Adipocyte (in vitro differentiated cells): ENCODE measurements at regions not wholly inside any gene's neighbourhood (a gene's known extent, or its start where the extent isn't known, plus 50 kb on each side); places are given as distances from the start of the nearest gene placed in this dataset.

Experiments
- DNase-seq: peaks from one replicate; pipeline ENCODE4 v3.0.0-alpha.2; 2015; ENCODE audit warnings: low read depth
- H3K27me3 ChIP-seq: replicated peaks from 2 replicates; pipeline ENCODE4 v1.7.0; 2013; ENCODE audit warnings: mild to moderate bottlenecking, low read length, moderate library complexity; ENCODE audit not compliant: control insufficient read depth, insufficient read depth
- H3K36me3 ChIP-seq: 2 replicates; pipeline ENCODE4 v1.7.0; 2013; ENCODE audit warnings: low read length, mild to moderate bottlenecking, moderate library complexity; ENCODE audit not compliant: control insufficient read depth, insufficient read depth, severe bottlenecking
- H3K4me1 ChIP-seq: 2 replicates; pipeline ENCODE4 v1.7.0; 2013; ENCODE audit warnings: mild to moderate bottlenecking, low read length, moderate library complexity; ENCODE audit not compliant: control insufficient read depth, insufficient read depth
- H3K4me3 ChIP-seq: 2 replicates; pipeline ENCODE4 v1.7.0; 2013; ENCODE audit warnings: mild to moderate bottlenecking, low read length, moderate library complexity
- H3K9ac ChIP-seq: 2 replicates; pipeline ENCODE4 v1.7.0; 2013; ENCODE audit warnings: mild to moderate bottlenecking, low read length, moderate library complexity
- H3K9me3 ChIP-seq: 2 replicates; pipeline ENCODE4 v1.7.0; 2013; ENCODE audit warnings: mild to moderate bottlenecking, low read length, moderate library complexity; ENCODE audit not compliant: control insufficient read depth

DNA sequence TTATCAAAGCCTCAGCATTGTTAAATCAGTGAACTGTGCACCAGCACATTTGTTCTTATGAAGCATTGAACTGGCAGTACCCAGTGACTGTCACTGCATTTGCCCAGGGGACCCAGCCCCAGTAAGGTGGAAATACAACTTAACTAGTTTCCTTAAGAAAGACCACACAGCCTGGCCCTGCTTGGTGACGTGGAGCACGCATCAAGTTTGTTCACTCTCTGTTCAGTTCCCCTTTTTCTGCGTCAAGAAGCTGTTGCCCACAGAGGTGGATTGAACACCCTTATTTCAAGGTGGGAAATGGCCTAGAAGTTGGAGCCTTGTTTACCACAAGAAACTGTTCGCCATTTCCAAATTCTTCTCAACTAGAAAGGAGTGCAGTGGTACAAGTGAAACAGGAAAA is 69.9 kb upstream of the AGBL1 start:
- no peak for DNase-seq
- Histone ChIP-seq H3K9me3 (no peaks in the 10 kb centered on the region), H3K36me3 (no peaks in the 10 kb centered on the region), H3K4me1 (no peaks in the 10 kb centered on the region), H3K27me3 (peaks cover 4% of the 10 kb centered on the region), H3K9ac (no peak overlapping the region), H3K4me3 (no peak overlapping the region)

GRCh38 chr15:86010398-86010797 is 69.3 kb upstream of the AGBL1 start:
- Histone ChIP-seq H3K9me3 (no peaks in the 10 kb centered on the region), H3K27me3 (peaks cover 4% of the 10 kb centered on the region), H3K36me3 (no peaks in the 10 kb centered on the region), H3K4me1 (no peaks in the 10 kb centered on the region), H3K9ac (no peak overlapping the region), H3K4me3 (no peak overlapping the region)
- no peak for DNase-seq

- Histone ChIP-seq H3K4me1 (no peaks in the 10 kb centered on the region), H3K9ac (no peak overlapping the region), H3K4me3 (no peak overlapping the region), H3K27me3 (peaks cover 4% of the 10 kb centered on the region), H3K9me3 (no peaks in the 10 kb centered on the region), H3K36me3 (no peaks in the 10 kb centered on the region)
- no peak for DNase-seq
These were observed 68.8 kb upstream of the AGBL1 start for GRCh38 chr15:86010891-86011290.

DNA sequence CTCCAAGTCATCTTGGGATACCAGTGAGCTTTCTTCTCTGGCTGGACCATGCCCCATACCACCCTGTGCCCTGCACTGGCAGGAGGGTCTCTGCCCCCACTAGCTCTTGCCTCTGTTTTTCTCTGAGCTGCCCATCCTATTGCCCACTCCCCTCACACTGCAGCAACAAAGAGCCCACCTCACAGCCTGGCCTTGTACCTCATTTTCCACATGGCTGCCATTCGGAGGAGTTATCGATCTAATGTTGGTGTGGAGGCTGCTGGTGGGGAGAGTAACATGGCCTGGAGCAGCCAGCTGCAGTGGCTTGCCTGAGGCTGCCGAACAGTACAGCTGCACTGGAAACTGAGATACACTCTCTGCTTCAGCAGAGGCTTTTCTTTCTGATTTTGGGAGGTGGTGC is 65.7 kb upstream of the AGBL1 start:
- DNase-seq: no peak
- H3K36me3 ChIP-seq: no peaks in the 10 kb centered on the region
- no peak overlapping the region for H3K9ac ChIP-seq
- no peaks in the 10 kb centered on the region for H3K4me1 ChIP-seq
- H3K4me3 ChIP-seq: no peak overlapping the region
- H3K9me3 ChIP-seq: no peaks in the 10 kb centered on the region
- H3K27me3 ChIP-seq: peaks cover 4% of the 10 kb centered on the region

DNA sequence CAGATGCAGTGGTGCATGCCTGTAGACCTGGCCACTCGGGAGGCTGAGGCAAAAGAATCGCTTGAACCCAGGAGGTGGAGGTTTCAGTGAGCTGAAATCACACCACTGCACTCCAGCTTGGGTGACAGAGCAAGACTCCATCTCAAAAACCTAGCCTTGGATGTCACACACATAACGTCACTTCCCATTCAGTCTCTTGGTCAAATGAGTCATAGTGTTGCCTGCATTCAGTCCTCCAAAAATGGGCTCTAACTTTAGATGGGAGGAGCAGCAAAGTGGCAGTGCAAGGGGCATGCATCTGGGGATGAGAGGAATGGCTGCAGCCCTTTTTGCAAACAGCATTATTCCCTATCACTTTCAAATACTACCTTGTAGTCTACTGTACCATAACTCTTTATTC is 62.9 kb upstream of the AGBL1 start:
- Histone ChIP-seq H3K27me3 (peaks cover 4% of the 10 kb centered on the region), H3K9me3 (no peaks in the 10 kb centered on the region), H3K4me1 (no peaks in the 10 kb centered on the region), H3K9ac (no peak overlapping the region), H3K4me3 (no peak overlapping the region), H3K36me3 (no peaks in the 10 kb centered on the region)
- DNase-seq: no peak

DNA sequence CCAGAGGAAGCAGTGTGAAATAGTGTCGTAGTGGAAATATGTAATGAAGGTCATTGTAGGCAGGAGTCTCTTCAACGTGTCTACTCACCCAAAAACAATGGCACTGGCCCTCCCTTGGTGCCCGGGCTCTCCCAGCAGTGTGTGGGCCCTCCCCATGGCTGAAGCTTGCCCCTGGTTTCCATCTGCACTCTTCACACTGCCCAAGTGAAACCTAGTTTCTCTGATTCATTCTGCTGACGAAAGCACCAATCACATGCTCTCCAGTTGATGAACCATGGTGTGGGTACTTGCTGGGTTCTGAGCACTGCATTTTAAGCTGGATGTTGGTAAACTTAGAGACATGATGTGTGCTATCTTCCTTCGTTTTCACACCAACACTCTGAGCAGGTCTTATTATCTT is 61.0 kb upstream of the AGBL1 start:
- Histone ChIP-seq H3K4me3 (no peak overlapping the region), H3K9me3 (no peaks in the 10 kb centered on the region), H3K9ac (no peak overlapping the region), H3K36me3 (no peaks in the 10 kb centered on the region), H3K4me1 (no peaks in the 10 kb centered on the region), H3K27me3 (peaks cover 4% of the 10 kb centered on the region)
- DNase-seq: no peak

DNA sequence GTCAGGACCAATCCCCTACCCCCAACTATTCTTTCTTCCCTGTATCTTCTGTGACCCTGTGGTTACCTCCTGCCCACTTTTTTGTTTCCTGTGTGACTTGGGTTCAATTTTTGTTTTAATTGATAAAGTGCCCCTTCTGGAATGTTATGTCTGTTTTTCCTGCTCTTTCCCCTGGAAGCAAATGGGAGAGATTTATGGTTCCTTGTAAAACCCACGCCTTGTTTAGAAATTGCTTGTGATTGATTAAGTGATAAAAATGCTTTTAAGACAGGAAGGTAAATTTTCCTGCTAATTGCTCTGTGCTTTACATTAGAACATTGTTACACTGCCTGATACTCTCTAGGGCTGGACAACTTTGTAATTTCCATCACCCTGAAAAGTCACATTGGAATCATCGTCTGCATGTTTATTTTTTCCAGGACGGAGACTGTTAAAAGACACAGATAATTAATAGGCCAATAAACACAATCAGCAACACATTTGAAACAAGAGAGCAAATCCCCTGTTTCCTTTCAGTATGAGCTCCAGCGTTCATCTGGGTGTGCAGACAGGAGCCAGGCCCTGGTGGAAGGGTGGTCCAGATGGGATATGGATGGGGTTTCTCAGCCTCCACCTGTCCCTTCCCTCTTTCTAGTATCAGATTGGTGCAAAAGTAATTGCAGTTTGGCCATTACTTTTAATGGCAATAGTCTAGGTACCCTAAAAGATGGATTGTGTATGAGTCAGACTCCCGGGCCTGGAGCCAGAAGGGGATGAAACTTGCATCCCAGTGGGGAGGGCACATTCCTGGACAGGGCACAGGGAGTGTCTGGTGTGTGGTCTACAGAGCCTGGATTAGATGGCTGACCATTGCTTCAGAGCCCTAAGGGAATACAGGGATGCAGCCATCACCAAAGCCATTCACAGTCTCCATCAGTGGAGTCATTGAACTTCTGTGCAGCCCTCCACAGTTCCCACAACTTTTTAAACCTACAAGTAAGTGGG is 58.1 kb upstream of the AGBL1 start:
- no peak for DNase-seq
- no peak overlapping the region for H3K4me3 ChIP-seq

GRCh38 chr15:86028961-86029360 is 50.7 kb upstream of the AGBL1 start:
- DNase-seq: no peak
- Histone ChIP-seq H3K27me3 (peaks cover 12% of the 10 kb centered on the region), H3K9ac (no peak overlapping the region), H3K36me3 (no peaks in the 10 kb centered on the region), H3K4me3 (no peak overlapping the region), H3K9me3 (peaks cover 9% of the 10 kb centered on the region), H3K4me1 (no peaks in the 10 kb centered on the region)

More for the DNA sequence above, 58.1 kb upstream of the AGBL1 start:
- H3K27me3 ChIP-seq: no peaks in the 10 kb centered on the region
- H3K36me3 ChIP-seq: no peaks in the 10 kb centered on the region
- H3K9me3 ChIP-seq: peaks cover 7% of the 10 kb centered on the region
- H3K4me1 ChIP-seq: no peaks in the 10 kb centered on the region
- no peak overlapping the region for H3K9ac ChIP-seq
